CD4-positive, alpha-beta T cell treated with Interleukin-1 beta for 1 hour (primary cell): ENCODE measurements at regions not wholly inside any gene's neighbourhood (a gene's known extent, or its start where the extent isn't known, plus 50 kb on each side); places are given as distances from the start of the nearest gene placed in this dataset.

Experiments used
- DNase-seq, 2 donors: peaks; one replicate each; pipeline ENCODE4 v3.0.0-alpha.2; 2020 to 2022

GRCh38 chr2:16862471-16862870 is 196.8 kb upstream of the CYRIA start:
- DNase-seq = peak in 1 of 2 donors; percentile 30

- peak in 1 of 2 donors; percentile 5 for DNase-seq
These were observed 195.9 kb upstream of the CYRIA start for GRCh38 chr2:16861530-16861929.

GRCh38 chr2:16861111-16861510 is 195.5 kb upstream of the CYRIA start:
- DNase-seq = no peak

GRCh38 chr2:16860627-16861026 is 195.0 kb upstream of the CYRIA start:
- no peak for DNase-seq

GRCh38 chr2:16855183-16855582 is 189.5 kb upstream of the CYRIA start:
- no peak for DNase-seq

- DNase-seq = no peak
These were observed 187.5 kb upstream of the CYRIA start for GRCh38 chr2:16853088-16853487.

GRCh38 chr2:16852651-16853050 is 187.0 kb upstream of the CYRIA start:
- DNase-seq = no peak

GRCh38 chr2:16851126-16851525 is 185.5 kb upstream of the CYRIA start:
- no peak for DNase-seq

GRCh38 chr2:16840496-16841172 is 175.0 kb upstream of the CYRIA start:
- DNase-seq = no peak

GRCh38 chr2:16832910-16833309 is 167.3 kb upstream of the CYRIA start:
- DNase-seq = no peak

GRCh38 chr2:16828828-16829160 is 163.2 kb upstream of the CYRIA start:
- no peak for DNase-seq

- no peak for DNase-seq
These were observed 162.6 kb upstream of the CYRIA start for GRCh38 chr2:16828044-16828827.

- DNase-seq = no peak
These were observed 158.8 kb upstream of the CYRIA start for GRCh38 chr2:16824472-16824871.

GRCh38 chr2:16821692-16822091 is 156.1 kb upstream of the CYRIA start:
- DNase-seq = no peak

GRCh38 chr2:16818203-16818556 is 152.5 kb upstream of the CYRIA start:
- DNase-seq = no peak

- DNase-seq = no peak
These were observed 151.9 kb upstream of the CYRIA start for GRCh38 chr2:16817305-16818202.

- no peak for DNase-seq
These were observed 150.9 kb upstream of the CYRIA start for GRCh38 chr2:16816522-16816921.

GRCh38 chr2:16816016-16816415 is 150.4 kb upstream of the CYRIA start:
- no peak for DNase-seq

- DNase-seq = no peak
These were observed 148.0 kb upstream of the CYRIA start for GRCh38 chr2:16813593-16813992.

- DNase-seq = no peak
These were observed 132.8 kb upstream of the CYRIA start for GRCh38 chr2:16798472-16798871.

GRCh38 chr2:16791496-16791895 is 125.9 kb upstream of the CYRIA start:
- DNase-seq = no peak

GRCh38 chr2:16785149-16785548 is 119.5 kb upstream of the CYRIA start:
- DNase-seq = no peak

- DNase-seq = no peak
These were observed 119.0 kb upstream of the CYRIA start for GRCh38 chr2:16784652-16785051.
